ENCODE measurements at regions not wholly inside any gene's neighbourhood (a gene's known extent, or its start where the extent isn't known, plus 50 kb on each side); places are given as distances from the start of the nearest gene placed in this dataset.

GRCh38 chr10:59087486-59087885 lies 89.0 kb upstream of the PHYHIPL start:
- Histone ChIP-seq H3K4me1 (no peaks in the 10 kb centered on the region), H3K27me3 (no peaks in the 10 kb centered on the region), H3K9me3 (no peaks in the 10 kb centered on the region), H3K36me3 (no peaks in the 10 kb centered on the region), H3K4me3 (no peak overlapping the region), H3K27ac (no peak overlapping the region)
- TF ChIP-seq, protein P1, sequence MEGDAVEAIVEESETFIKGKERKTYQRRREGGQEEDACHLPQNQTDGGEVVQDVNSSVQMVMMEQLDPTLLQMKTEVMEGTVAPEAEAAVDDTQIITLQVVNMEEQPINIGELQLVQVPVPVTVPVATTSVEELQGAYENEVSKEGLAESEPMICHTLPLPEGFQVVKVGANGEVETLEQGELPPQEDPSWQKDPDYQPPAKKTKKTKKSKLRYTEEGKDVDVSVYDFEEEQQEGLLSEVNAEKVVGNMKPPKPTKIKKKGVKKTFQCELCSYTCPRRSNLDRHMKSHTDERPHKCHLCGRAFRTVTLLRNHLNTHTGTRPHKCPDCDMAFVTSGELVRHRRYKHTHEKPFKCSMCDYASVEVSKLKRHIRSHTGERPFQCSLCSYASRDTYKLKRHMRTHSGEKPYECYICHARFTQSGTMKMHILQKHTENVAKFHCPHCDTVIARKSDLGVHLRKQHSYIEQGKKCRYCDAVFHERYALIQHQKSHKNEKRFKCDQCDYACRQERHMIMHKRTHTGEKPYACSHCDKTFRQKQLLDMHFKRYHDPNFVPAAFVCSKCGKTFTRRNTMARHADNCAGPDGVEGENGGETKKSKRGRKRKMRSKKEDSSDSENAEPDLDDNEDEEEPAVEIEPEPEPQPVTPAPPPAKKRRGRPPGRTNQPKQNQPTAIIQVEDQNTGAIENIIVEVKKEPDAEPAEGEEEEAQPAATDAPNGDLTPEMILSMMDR (IDR thresholded peaks at IDR 0.05), result no peak
- intact Hi-C loops (cut with DNase I), result no loop called here
- ATAC-seq (no peak), DNase-seq (no peak)

DNA sequence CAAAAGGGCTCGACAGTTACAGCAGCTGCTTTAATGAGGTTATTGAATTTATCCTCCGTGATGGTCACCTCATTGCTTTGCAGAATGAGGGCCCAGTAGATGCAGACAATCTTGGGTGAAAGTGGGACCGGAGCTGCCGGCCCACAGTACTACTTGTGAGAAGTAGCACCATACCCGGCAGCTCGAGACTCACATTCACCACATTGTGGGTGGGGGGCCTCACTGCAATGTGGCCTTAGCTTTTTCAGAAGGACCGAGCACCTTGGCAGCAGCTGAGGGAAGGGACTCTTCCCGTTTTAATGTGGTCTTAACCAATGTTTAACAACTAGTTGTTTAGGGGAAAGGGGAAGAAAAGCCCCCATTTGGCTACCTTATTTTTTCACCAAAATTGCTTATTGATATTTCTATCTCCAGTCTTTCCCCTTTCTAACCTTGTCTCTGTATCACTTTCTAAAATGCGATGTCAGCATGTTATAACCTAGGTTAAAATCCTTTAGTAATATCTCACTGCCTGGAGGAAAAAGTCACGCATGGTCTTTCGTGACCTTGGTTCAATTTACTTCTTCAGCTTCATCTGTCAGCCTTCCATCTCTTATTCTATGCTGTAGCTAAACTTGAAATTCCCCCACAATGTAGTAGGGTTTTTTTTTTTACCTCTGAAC lies 87.4 kb upstream of the PHYHIPL start:
- H3K4me1 ChIP-seq, result no peaks in the 10 kb centered on the region
- TF ChIP-seq, protein P1 (IDR thresholded peaks at IDR 0.05), result no peak

GRCh38 chr10:59090817-59091622 lies 85.4 kb upstream of the PHYHIPL start:
- H3K4me3 ChIP-seq, result no peak overlapping the region
- no peaks in the 10 kb centered on the region for H3K9me3 ChIP-seq
- no peak overlapping the region for H3K27ac ChIP-seq
- ATAC-seq (no peak), DNase-seq (no peak)
- no peaks in the 10 kb centered on the region for H3K4me1 ChIP-seq
- no peaks in the 10 kb centered on the region for H3K27me3 ChIP-seq
- no peaks in the 10 kb centered on the region for H3K36me3 ChIP-seq
- intact Hi-C loops (cut with DNase I), result no loop called here
- TF ChIP-seq, protein P1 (IDR thresholded peaks at IDR 0.05), result no peak

More for the DNA sequence above, 87.4 kb upstream of the PHYHIPL start:
- Histone ChIP-seq H3K27me3 (no peaks in the 10 kb centered on the region), H3K27ac (no peak overlapping the region), H3K4me3 (no peak overlapping the region), H3K36me3 (no peaks in the 10 kb centered on the region), H3K9me3 (no peaks in the 10 kb centered on the region)
- DNase-seq (no peak), ATAC-seq (no peak)
- intact Hi-C loops (cut with DNase I), result no loop called here

DNA sequence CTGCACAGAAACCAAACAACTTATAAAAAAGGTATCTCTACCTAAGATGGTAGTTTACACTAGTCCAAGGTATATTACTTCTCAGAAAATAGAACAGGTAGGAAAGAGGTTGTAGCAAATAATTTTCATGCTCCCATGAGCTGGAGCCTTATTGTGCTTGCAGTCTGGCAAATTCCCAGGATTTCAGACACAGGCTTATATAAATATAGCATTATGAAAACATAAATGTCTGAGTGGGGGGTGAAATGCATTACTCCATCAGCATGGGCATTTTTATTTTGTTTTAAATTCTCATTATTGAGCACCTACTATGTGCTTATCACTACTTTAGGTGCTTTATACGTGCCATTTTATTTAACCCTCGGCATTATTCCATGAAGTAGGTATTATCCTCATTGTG lies 83.0 kb upstream of the PHYHIPL start:
- Histone ChIP-seq H3K9me3 (no peaks in the 10 kb centered on the region), H3K27me3 (no peaks in the 10 kb centered on the region), H3K36me3 (no peaks in the 10 kb centered on the region), H3K4me1 (no peaks in the 10 kb centered on the region), H3K4me3 (no peak overlapping the region), H3K27ac (no peak overlapping the region)
- intact Hi-C loops (cut with DNase I), result no loop called here
- no peak for ATAC-seq
- TF ChIP-seq, protein P1 (IDR thresholded peaks at IDR 0.05), result no peak
- DNase-seq, result no peak

DNA sequence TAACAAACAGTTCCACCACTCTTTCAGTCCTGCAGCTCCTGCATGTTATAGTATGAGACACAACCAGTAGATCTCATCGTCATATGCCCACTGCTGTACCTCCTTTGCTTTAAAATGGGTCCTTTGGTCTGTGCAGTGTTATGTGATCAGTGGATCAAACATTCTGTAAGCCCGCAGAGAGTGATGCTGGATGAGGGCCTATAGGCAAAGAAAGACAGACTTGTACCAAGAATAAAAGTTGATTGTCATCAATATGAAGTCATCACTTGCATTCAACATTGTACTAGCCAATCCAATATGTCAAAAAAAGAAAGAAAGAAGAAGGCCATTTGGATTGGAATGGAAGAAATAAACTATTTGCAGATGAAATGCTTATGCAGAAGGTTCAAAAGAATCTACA lies 79.8 kb upstream of the PHYHIPL start:
- ATAC-seq (no peak), DNase-seq (no peak)
- no peak overlapping the region for H3K4me3 ChIP-seq
- H3K36me3 ChIP-seq, result no peaks in the 10 kb centered on the region
- H3K27me3 ChIP-seq, result no peaks in the 10 kb centered on the region
- H3K4me1 ChIP-seq, result no peaks in the 10 kb centered on the region
- no peak overlapping the region for H3K27ac ChIP-seq
- TF ChIP-seq, protein P1 (IDR thresholded peaks at IDR 0.05), result no peak
- H3K9me3 ChIP-seq, result no peaks in the 10 kb centered on the region
- intact Hi-C loops (cut with DNase I), result no loop called here
